ENCODE measurements at regions not wholly inside any gene's neighbourhood (a gene's known extent, or its start where the extent isn't known, plus 50 kb on each side); places are given as distances from the start of the nearest gene placed in this dataset.

DNA sequence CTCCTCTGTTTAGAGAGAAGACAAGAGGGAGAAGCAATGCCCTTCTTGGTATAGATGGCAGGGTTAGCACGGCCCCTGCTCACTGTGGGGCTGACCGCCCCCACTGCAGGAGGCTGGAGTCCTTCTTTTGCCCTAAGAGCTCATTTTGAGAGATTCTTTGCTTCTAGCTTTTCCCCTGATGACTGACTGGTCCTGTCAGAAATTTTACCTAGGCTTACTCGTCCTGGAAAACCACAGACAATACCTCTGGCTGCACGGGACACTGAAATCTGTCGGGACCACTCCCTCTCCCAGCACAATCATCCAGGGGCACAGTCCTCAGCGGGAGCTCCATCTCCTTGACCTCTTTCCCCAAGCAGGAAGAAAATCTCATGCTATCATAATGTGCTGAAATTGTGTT lies 143.0 kb upstream of the RGMA start:
- H3K27ac ChIP-seq (ENCODE audit: low read depth, low read length): no peak overlapping the region
- peak overlapping the region; percentile 52 for H3K9ac ChIP-seq (ENCODE audit: extremely low read depth, low read length, poor library complexity, severe bottlenecking)
- peaks cover 6% of the 10 kb centered on the region for H3K4me1 ChIP-seq (ENCODE audit: control insufficient read depth, insufficient read depth, low read length)
- WGBS, 2 experiments (ENCODE audit: insufficient coverage in 1 of 2, insufficient read length in 1 of 2): 85 to 89% methylated on average over 4 to 6 of the region's 6 CpGs
- H3K36me3 ChIP-seq (ENCODE audit: control insufficient read depth, insufficient read depth, low read length): peaks cover 40% of the 10 kb centered on the region
- H3K27ac Mint-ChIP-seq: no peak overlapping the region
- H3K4me3 ChIP-seq (ENCODE audit: low read length): peak overlapping the region; percentile 87
- DNase-seq: no peak
- peaks cover 25% of the 10 kb centered on the region for H3K9me3 Mint-ChIP-seq
- TF ChIP-seq, protein P1, sequence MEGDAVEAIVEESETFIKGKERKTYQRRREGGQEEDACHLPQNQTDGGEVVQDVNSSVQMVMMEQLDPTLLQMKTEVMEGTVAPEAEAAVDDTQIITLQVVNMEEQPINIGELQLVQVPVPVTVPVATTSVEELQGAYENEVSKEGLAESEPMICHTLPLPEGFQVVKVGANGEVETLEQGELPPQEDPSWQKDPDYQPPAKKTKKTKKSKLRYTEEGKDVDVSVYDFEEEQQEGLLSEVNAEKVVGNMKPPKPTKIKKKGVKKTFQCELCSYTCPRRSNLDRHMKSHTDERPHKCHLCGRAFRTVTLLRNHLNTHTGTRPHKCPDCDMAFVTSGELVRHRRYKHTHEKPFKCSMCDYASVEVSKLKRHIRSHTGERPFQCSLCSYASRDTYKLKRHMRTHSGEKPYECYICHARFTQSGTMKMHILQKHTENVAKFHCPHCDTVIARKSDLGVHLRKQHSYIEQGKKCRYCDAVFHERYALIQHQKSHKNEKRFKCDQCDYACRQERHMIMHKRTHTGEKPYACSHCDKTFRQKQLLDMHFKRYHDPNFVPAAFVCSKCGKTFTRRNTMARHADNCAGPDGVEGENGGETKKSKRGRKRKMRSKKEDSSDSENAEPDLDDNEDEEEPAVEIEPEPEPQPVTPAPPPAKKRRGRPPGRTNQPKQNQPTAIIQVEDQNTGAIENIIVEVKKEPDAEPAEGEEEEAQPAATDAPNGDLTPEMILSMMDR (conservative IDR thresholded peaks at IDR 0.05): no peak
- H3K27me3 ChIP-seq (ENCODE audit: control insufficient read depth, insufficient read depth, low read length, poor library complexity, severe bottlenecking): no peaks in the 10 kb centered on the region
- peaks cover 25% of the 10 kb centered on the region for H3K9me3 ChIP-seq (ENCODE audit: control insufficient read depth, low read length)
- peaks cover 42% of the 10 kb centered on the region for H3K4me1 Mint-ChIP-seq
- H3K27me3 Mint-ChIP-seq (ENCODE audit: insufficient read depth): peaks cover 2% of the 10 kb centered on the region
- H3K4me3 Mint-ChIP-seq: peak overlapping the region; percentile 61
- H3K36me3 Mint-ChIP-seq (ENCODE audit: low read depth): peaks cover 24% of the 10 kb centered on the region

DNA sequence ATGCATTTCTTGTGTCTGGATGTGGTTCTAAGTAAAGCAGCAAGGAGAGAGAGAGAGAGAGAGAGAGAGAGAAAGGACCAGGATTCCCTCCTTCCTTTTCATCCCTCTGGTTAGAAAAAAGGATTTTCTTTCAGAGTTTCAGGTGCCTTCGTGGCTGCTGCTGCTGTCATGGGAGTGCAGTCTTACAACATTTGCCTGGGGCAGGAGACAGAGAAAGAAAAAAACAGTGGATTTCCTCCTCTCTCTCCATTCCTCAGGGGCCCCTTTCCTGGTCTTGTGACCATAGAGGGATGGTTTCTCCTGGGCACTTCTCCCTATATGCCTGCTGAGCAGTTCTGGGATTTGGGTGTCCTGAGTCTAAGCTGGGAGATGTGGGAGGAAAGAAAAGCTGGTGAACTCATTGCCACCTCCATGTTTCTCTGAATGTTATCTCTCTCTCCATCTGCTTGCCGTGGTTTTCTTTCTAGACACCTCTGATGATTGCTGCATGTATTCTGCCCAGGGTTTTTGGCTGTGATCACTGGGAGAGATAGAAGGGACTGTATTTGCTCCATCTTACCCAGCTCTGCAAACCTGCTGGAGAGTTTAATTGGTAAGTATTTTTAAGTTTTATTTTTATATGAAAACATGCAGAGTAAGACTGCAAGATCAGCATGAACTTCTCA lies 142.4 kb upstream of the RGMA start:
- Histone ChIP-seq H3K4me3 (ENCODE audit: low read length) (peak overlapping the region; percentile 87), H3K9me3 (ENCODE audit: control insufficient read depth, low read length) (peaks cover 25% of the 10 kb centered on the region), H3K4me1 (ENCODE audit: control insufficient read depth, insufficient read depth, low read length) (peaks cover 6% of the 10 kb centered on the region), H3K27me3 (ENCODE audit: control insufficient read depth, insufficient read depth, low read length, poor library complexity, severe bottlenecking) (no peaks in the 10 kb centered on the region), H3K36me3 (ENCODE audit: control insufficient read depth, insufficient read depth, low read length) (peaks cover 42% of the 10 kb centered on the region), H3K9ac (ENCODE audit: extremely low read depth, low read length, poor library complexity, severe bottlenecking) (peak overlapping the region; percentile 52), H3K27ac (ENCODE audit: low read depth, low read length) (no peak overlapping the region)
- peaks cover 2% of the 10 kb centered on the region for H3K27me3 Mint-ChIP-seq (ENCODE audit: insufficient read depth)
- peaks cover 36% of the 10 kb centered on the region for H3K4me1 Mint-ChIP-seq
- H3K9me3 Mint-ChIP-seq: peaks cover 27% of the 10 kb centered on the region
- H3K4me3 Mint-ChIP-seq: peak overlapping the region; percentile 61
- TF ChIP-seq, protein P1 (conservative IDR thresholded peaks at IDR 0.05): no peak
- DNase-seq: no peak
- no peak overlapping the region for H3K27ac Mint-ChIP-seq
- H3K36me3 Mint-ChIP-seq (ENCODE audit: low read depth): peaks cover 25% of the 10 kb centered on the region
- 60 to 91% methylated on average over 1 to 2 of the region's 2 CpGs for WGBS, 2 experiments (ENCODE audit: insufficient coverage in 1 of 2, insufficient read length in 1 of 2)

DNA sequence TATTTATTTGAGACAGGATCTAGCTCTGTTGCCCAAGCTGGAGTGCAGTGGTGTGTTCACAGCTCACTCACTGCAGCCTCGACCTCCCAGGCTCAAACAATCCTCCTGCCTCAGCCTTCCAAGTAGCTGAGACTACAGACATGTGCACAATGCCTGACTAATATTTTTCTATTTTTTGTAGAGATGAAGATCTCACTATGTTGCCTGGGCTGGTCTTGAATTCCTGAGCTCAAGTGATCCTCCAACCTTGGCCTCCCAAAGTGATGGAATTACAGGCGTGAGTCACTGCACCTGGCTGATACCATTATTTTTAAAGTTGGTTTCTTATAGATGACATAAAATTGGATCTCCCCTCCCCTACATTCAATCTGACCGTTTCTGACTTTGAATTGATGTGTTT lies 139.5 kb upstream of the RGMA start:
- peaks cover 55% of the 10 kb centered on the region for H3K36me3 ChIP-seq (ENCODE audit: control insufficient read depth, insufficient read depth, low read length)
- Mint-ChIP-seq H3K4me1 (peaks cover 16% of the 10 kb centered on the region), H3K27ac (no peak overlapping the region), H3K27me3 (ENCODE audit: insufficient read depth) (peaks cover 2% of the 10 kb centered on the region), H3K4me3 (no peak overlapping the region), H3K36me3 (ENCODE audit: low read depth) (peaks cover 34% of the 10 kb centered on the region), H3K9me3 (peaks cover 23% of the 10 kb centered on the region)
- H3K27me3 ChIP-seq (ENCODE audit: control insufficient read depth, insufficient read depth, low read length, poor library complexity, severe bottlenecking): no peaks in the 10 kb centered on the region
- no peak overlapping the region for H3K9ac ChIP-seq (ENCODE audit: extremely low read depth, low read length, poor library complexity, severe bottlenecking)
- WGBS, 2 experiments (ENCODE audit: insufficient coverage in 1 of 2, insufficient read length in 1 of 2): 94% methylated on average over 3 of the region's 3 CpGs; no CpG with 5 or more reads in 1 of the 2 experiments
- peaks cover 25% of the 10 kb centered on the region for H3K9me3 ChIP-seq (ENCODE audit: control insufficient read depth, low read length)
- H3K4me1 ChIP-seq (ENCODE audit: control insufficient read depth, insufficient read depth, low read length): peaks cover 6% of the 10 kb centered on the region
- no peak for DNase-seq
- TF ChIP-seq, protein P1 (conservative IDR thresholded peaks at IDR 0.05): no peak
- H3K4me3 ChIP-seq (ENCODE audit: low read length): no peak overlapping the region
- no peak overlapping the region for H3K27ac ChIP-seq (ENCODE audit: low read depth, low read length)

Data from endodermal cell (in vitro differentiated cells).